ENCODE measurements at regions not wholly inside any gene's neighbourhood (a gene's known extent, or its start where the extent isn't known, plus 50 kb on each side); places are given as distances from the start of the nearest gene placed in this dataset.

GRCh38 chr1:212526111-212526491, 82.5 kb upstream of the ATF3 start:
- TF ChIP-seq CTCF (IDR thresholded peaks at IDR 0.05; ENCODE audit: unreplicated experiment) = no peak
- Mint-ChIP-seq H3K36me3 (no peaks in the 10 kb centered on the region), H3K9me3 (no peaks in the 10 kb centered on the region), H3K4me1 (peaks cover 1% of the 10 kb centered on the region), H3K27me3 (ENCODE audit: low read depth) (no peaks in the 10 kb centered on the region), H3K4me3 (no peak overlapping the region), H3K27ac (no peak overlapping the region)
- DNase-seq (ENCODE audit: low spot score in 2 of 2, unreplicated experiment in 2 of 2) = no peak

GRCh38 chr1:212528501-212528900, 80.1 kb upstream of the ATF3 start:
- H3K4me1 Mint-ChIP-seq = peaks cover 1% of the 10 kb centered on the region

GRCh38 chr1:212529211-212529741, 79.3 kb upstream of the ATF3 start:
- Mint-ChIP-seq H3K9me3 (no peaks in the 10 kb centered on the region), H3K36me3 (no peaks in the 10 kb centered on the region), H3K4me1 (peaks cover 1% of the 10 kb centered on the region), H3K27ac (no peak overlapping the region), H3K27me3 (ENCODE audit: low read depth) (no peaks in the 10 kb centered on the region), H3K4me3 (no peak overlapping the region)
- no peak for DNase-seq (ENCODE audit: low spot score in 2 of 2, unreplicated experiment in 2 of 2)
- TF ChIP-seq CTCF (IDR thresholded peaks at IDR 0.05; ENCODE audit: unreplicated experiment) = no peak

More at GRCh38 chr1:212528501-212528900, 80.1 kb upstream of the ATF3 start:
- H3K9me3 Mint-ChIP-seq = no peaks in the 10 kb centered on the region
- no peak overlapping the region for H3K4me3 Mint-ChIP-seq
- no peaks in the 10 kb centered on the region for H3K27me3 Mint-ChIP-seq (ENCODE audit: low read depth)
- H3K36me3 Mint-ChIP-seq = no peaks in the 10 kb centered on the region
- DNase-seq (ENCODE audit: low spot score in 2 of 2, unreplicated experiment in 2 of 2) = no peak
- H3K27ac Mint-ChIP-seq = no peak overlapping the region
- no peak for TF ChIP-seq CTCF (IDR thresholded peaks at IDR 0.05; ENCODE audit: unreplicated experiment)

GRCh38 chr1:212531267-212531666, 77.3 kb upstream of the ATF3 start:
- no peak for TF ChIP-seq CTCF (IDR thresholded peaks at IDR 0.05; ENCODE audit: unreplicated experiment)
- no peaks in the 10 kb centered on the region for H3K36me3 Mint-ChIP-seq
- peaks cover 1% of the 10 kb centered on the region for H3K4me1 Mint-ChIP-seq
- no peaks in the 10 kb centered on the region for H3K9me3 Mint-ChIP-seq
- no peak for DNase-seq (ENCODE audit: low spot score in 2 of 2, unreplicated experiment in 2 of 2)
- H3K4me3 Mint-ChIP-seq = no peak overlapping the region
- no peaks in the 10 kb centered on the region for H3K27me3 Mint-ChIP-seq (ENCODE audit: low read depth)
- no peak overlapping the region for H3K27ac Mint-ChIP-seq

- Mint-ChIP-seq H3K9me3 (no peaks in the 10 kb centered on the region), H3K4me3 (no peak overlapping the region), H3K4me1 (peaks cover 1% of the 10 kb centered on the region), H3K27me3 (ENCODE audit: low read depth) (no peaks in the 10 kb centered on the region), H3K36me3 (no peaks in the 10 kb centered on the region), H3K27ac (no peak overlapping the region)
- no peak for DNase-seq (ENCODE audit: low spot score in 2 of 2, unreplicated experiment in 2 of 2)
- TF ChIP-seq CTCF (IDR thresholded peaks at IDR 0.05; ENCODE audit: unreplicated experiment) = no peak
Measured at GRCh38 chr1:212531796-212532195, 76.8 kb upstream of the ATF3 start.
